ENCODE measurements at regions not wholly inside any gene's neighbourhood (a gene's known extent, or its start where the extent isn't known, plus 50 kb on each side); places are given as distances from the start of the nearest gene placed in this dataset.

DNA sequence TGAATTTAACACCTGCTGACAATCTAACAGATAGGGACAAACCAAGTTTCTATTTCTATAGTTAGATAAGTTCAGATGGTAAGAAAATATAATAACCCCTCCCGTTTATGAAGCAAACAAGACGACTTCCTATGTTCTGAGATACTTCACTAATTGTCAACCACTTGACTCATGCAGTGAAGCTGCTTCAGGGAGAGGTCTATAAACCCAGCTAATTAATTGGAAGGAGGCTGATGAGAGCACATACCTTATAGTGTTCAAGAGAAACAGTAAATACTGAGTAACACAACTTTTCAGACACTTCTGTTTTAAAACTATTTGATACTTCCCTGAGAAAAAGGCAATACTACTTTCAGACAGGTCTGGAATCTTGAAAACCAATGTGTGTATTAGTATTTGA, 229.4 kb upstream of the UBASH3B start:
- Histone ChIP-seq H3K36me3 (ENCODE audit: control insufficient read depth in 3 of 3, insufficient read depth in 3 of 3, low read length in 3 of 3) (no peaks in the 10 kb centered on the region), H3K4me3 (ENCODE audit: low read length in 3 of 3) (no peak overlapping the region), H3K27ac (ENCODE audit: low read depth, low read length) (no peak overlapping the region), H3K9ac (ENCODE audit: low read depth in 1 of 3, low read length in 3 of 3) (no peak overlapping the region), H3K9me3 (ENCODE audit: control insufficient read depth in 3 of 3, low read length in 3 of 3) (no peaks in the 10 kb centered on the region), H3K4me1 (ENCODE audit: control insufficient read depth in 3 of 3, insufficient read depth in 3 of 3, low read length in 3 of 3) (no peaks in the 10 kb centered on the region), H3K27me3 (ENCODE audit: control insufficient read depth in 3 of 3, insufficient read depth in 3 of 3, low read length in 3 of 3) (no peaks in the 10 kb centered on the region)

DNA sequence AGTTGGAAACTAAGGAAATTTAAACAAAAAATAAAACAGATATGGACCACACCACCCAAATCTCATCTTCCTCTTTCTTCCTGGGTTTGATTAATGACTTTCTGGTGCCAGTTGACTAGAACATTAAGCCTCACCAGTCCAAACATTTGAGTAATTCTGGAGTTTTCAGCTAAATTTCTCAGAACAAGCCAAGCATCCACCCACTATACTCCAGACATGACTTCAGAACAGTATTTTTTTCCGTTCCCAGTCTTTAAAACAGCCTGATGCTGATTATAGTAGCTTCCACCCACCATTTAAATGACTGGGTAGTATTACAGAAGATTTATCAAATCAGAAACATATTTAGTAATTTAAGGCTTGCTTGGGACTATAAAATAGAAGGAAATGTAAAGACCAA, 230.9 kb upstream of the UBASH3B start:
- Histone ChIP-seq H3K9me3 (ENCODE audit: control insufficient read depth in 3 of 3, low read length in 3 of 3) (no peaks in the 10 kb centered on the region), H3K36me3 (ENCODE audit: control insufficient read depth in 3 of 3, insufficient read depth in 3 of 3, low read length in 3 of 3) (no peaks in the 10 kb centered on the region), H3K27ac (ENCODE audit: low read depth, low read length) (no peak overlapping the region), H3K9ac (ENCODE audit: low read depth in 1 of 3, low read length in 3 of 3) (no peak overlapping the region), H3K4me1 (ENCODE audit: control insufficient read depth in 3 of 3, insufficient read depth in 3 of 3, low read length in 3 of 3) (no peaks in the 10 kb centered on the region), H3K4me3 (ENCODE audit: low read length in 3 of 3) (no peak overlapping the region), H3K27me3 (ENCODE audit: control insufficient read depth in 3 of 3, insufficient read depth in 3 of 3, low read length in 3 of 3) (no peaks in the 10 kb centered on the region)

DNA sequence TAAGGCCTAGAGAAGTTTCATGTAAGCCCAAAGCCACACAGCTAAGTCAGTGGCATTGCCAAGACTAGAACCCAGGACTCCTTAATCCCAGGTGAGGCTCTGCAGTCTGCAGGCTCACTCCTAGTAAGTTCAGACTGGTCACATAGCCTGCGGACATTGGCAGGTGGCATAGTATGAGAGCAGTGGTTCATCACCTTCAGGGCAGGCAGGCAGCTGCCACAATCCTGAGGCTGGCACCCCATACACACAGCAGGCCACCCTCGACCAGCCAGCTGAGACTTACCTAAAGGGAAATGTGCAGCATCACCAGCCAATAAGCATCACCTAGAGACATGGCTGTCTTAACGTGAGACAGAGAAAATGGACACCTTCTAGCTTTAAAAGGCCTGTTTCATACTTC, 231.6 kb upstream of the UBASH3B start:
- Histone ChIP-seq H3K27me3 (ENCODE audit: control insufficient read depth in 3 of 3, insufficient read depth in 3 of 3, low read length in 3 of 3) (no peaks in the 10 kb centered on the region), H3K4me3 (ENCODE audit: low read length in 3 of 3) (no peak overlapping the region), H3K4me1 (ENCODE audit: control insufficient read depth in 3 of 3, insufficient read depth in 3 of 3, low read length in 3 of 3) (no peaks in the 10 kb centered on the region), H3K9ac (ENCODE audit: low read depth in 1 of 3, low read length in 3 of 3) (no peak overlapping the region), H3K36me3 (ENCODE audit: control insufficient read depth in 3 of 3, insufficient read depth in 3 of 3, low read length in 3 of 3) (no peaks in the 10 kb centered on the region), H3K9me3 (ENCODE audit: control insufficient read depth in 3 of 3, low read length in 3 of 3) (no peaks in the 10 kb centered on the region), H3K27ac (ENCODE audit: low read depth, low read length) (no peak overlapping the region)

DNA sequence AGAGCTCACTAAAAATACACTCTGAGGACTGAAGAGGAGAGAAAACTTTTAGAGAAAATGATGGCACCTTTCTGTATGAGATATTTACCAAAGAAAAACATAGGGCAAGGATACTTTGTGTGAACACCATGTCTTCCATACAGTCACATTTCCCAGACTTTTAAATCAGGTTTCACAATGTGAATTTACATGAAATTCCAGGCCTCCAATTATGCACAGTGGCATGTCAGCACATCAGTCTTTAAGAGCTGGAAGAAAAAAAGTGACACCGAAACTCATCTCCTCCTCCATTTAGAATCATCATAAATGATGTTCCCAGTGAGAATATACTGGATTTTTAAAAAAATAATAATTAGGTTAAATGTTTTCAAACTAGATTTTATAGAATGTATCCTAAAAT, 232.2 kb upstream of the UBASH3B start:
- no peak overlapping the region for H3K9ac ChIP-seq (ENCODE audit: low read depth in 1 of 3, low read length in 3 of 3)
- H3K4me1 ChIP-seq (ENCODE audit: control insufficient read depth in 3 of 3, insufficient read depth in 3 of 3, low read length in 3 of 3) = no peaks in the 10 kb centered on the region
- no peak overlapping the region for H3K27ac ChIP-seq (ENCODE audit: low read depth, low read length)
- no peaks in the 10 kb centered on the region for H3K36me3 ChIP-seq (ENCODE audit: control insufficient read depth in 3 of 3, insufficient read depth in 3 of 3, low read length in 3 of 3)
- H3K9me3 ChIP-seq (ENCODE audit: control insufficient read depth in 3 of 3, low read length in 3 of 3) = no peaks in the 10 kb centered on the region
- H3K27me3 ChIP-seq (ENCODE audit: control insufficient read depth in 3 of 3, insufficient read depth in 3 of 3, low read length in 3 of 3) = no peaks in the 10 kb centered on the region
- H3K4me3 ChIP-seq (ENCODE audit: low read length in 3 of 3) = no peak overlapping the region

DNA sequence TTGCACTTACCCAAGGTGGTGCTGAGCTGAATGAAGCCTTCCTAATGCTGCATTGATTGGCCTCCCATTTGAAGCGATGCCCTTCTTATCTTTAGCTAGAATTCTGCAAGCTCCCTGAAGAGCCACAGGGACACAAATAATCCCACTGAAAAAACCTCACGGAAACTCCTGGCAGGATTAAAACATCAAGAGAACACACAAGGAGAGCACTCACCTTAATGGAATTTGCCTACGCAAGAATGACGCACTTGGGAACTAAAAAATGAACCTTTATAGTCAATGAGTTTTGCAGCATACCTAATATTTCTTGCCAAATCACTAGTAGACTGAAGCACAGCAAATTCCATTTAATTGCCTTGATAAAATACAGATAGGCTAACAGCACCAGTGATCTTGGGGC, 232.8 kb upstream of the UBASH3B start:
- Histone ChIP-seq H3K4me3 (ENCODE audit: low read length in 3 of 3) (no peak overlapping the region), H3K4me1 (ENCODE audit: control insufficient read depth in 3 of 3, insufficient read depth in 3 of 3, low read length in 3 of 3) (no peaks in the 10 kb centered on the region), H3K9ac (ENCODE audit: low read depth in 1 of 3, low read length in 3 of 3) (no peak overlapping the region), H3K36me3 (ENCODE audit: control insufficient read depth in 3 of 3, insufficient read depth in 3 of 3, low read length in 3 of 3) (no peaks in the 10 kb centered on the region), H3K27ac (ENCODE audit: low read depth, low read length) (no peak overlapping the region), H3K9me3 (ENCODE audit: control insufficient read depth in 3 of 3, low read length in 3 of 3) (no peaks in the 10 kb centered on the region), H3K27me3 (ENCODE audit: control insufficient read depth in 3 of 3, insufficient read depth in 3 of 3, low read length in 3 of 3) (no peaks in the 10 kb centered on the region)

DNA sequence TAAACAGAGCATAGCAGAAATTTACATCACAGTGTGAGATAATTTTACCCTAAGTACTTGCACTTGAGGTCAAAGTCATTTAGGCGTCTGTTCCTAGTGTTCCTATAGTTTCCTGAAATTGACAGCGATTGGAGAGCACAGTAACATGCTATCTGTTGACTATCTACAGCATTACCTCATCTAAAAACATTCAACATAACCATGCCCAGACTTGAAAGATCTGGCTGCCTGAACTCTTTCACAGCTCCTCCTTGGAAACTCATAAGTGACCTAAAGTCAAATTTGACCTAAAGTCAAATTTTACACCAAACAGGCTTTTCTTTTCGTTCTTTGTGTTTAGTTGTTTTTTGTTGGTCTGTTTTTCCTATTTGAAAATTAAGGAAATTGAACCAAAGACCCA, 233.8 kb upstream of the UBASH3B start:
- no peaks in the 10 kb centered on the region for H3K9me3 ChIP-seq (ENCODE audit: control insufficient read depth in 3 of 3, low read length in 3 of 3)
- H3K36me3 ChIP-seq (ENCODE audit: control insufficient read depth in 3 of 3, insufficient read depth in 3 of 3, low read length in 3 of 3) = no peaks in the 10 kb centered on the region
- no peak overlapping the region for H3K4me3 ChIP-seq (ENCODE audit: low read length in 3 of 3)
- H3K27me3 ChIP-seq (ENCODE audit: control insufficient read depth in 3 of 3, insufficient read depth in 3 of 3, low read length in 3 of 3) = no peaks in the 10 kb centered on the region
- H3K9ac ChIP-seq (ENCODE audit: low read depth in 1 of 3, low read length in 3 of 3) = no peak overlapping the region
- no peak overlapping the region for H3K27ac ChIP-seq (ENCODE audit: low read depth, low read length)
- H3K4me1 ChIP-seq (ENCODE audit: control insufficient read depth in 3 of 3, insufficient read depth in 3 of 3, low read length in 3 of 3) = no peaks in the 10 kb centered on the region

DNA sequence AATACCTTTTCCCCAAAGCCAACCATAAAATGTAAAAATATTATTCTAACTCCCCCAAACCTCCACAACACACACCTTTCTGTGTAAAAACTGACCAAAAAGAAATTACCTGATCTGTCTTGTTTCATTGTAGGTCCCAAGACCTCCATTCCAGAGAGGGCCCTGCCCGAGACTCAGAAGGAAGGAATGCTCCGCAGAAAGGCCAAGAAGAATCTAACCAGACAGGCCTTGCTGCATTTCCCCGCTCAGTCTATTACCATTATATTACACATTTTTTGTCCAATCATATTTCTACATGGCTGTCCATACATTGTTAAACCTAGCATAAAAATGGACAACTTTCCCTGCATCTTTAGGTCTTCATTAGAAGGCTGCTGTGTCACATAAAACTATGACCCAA, 237.5 kb upstream of the UBASH3B start:
- Histone ChIP-seq H3K9ac (ENCODE audit: low read depth in 1 of 3, low read length in 3 of 3) (no peak overlapping the region), H3K36me3 (ENCODE audit: control insufficient read depth in 3 of 3, insufficient read depth in 3 of 3, low read length in 3 of 3) (no peaks in the 10 kb centered on the region), H3K4me3 (ENCODE audit: low read length in 3 of 3) (no peak overlapping the region), H3K27ac (ENCODE audit: low read depth, low read length) (no peak overlapping the region), H3K9me3 (ENCODE audit: control insufficient read depth in 3 of 3, low read length in 3 of 3) (peaks cover 0 to 8% (median 0%) of the 10 kb centered on the region in 3 donors), H3K27me3 (ENCODE audit: control insufficient read depth in 3 of 3, insufficient read depth in 3 of 3, low read length in 3 of 3) (no peaks in the 10 kb centered on the region), H3K4me1 (ENCODE audit: control insufficient read depth in 3 of 3, insufficient read depth in 3 of 3, low read length in 3 of 3) (no peaks in the 10 kb centered on the region)

DNA sequence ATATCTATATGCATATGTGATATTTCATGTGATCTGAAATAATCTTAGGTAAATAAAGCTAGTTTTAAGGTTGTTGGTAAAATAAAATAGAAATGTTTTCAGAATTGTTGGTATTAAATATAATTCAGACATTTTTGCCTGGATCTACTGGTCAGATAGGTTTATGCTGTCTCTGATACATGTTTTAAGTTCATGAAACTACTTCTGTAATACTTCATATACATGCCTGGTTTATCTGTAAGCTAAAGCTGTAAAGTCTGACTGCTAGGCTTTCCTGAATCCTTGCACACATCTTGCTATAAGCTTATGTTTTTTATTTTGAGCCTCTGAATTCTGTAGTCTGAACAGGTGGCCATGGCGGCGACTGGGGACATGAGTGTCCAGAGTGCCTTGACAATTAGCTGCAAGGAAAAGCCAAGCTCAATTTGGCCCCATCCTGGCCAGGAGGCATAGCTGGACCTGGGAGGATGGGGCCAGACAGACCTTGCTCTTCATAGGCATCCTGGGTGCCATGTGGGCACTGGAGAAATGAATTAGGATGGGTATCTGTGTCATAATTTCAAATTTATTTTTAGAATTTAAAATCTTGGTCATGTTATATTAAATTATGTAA, 241.0 kb upstream of the UBASH3B start:
- Histone ChIP-seq H3K9me3 (ENCODE audit: control insufficient read depth in 3 of 3, low read length in 3 of 3) (peaks cover 0 to 8% (median 4%) of the 10 kb centered on the region in 3 donors), H3K4me3 (ENCODE audit: low read length in 3 of 3) (no peak overlapping the region), H3K27ac (ENCODE audit: low read depth, low read length) (no peak overlapping the region), H3K27me3 (ENCODE audit: control insufficient read depth in 3 of 3, insufficient read depth in 3 of 3, low read length in 3 of 3) (no peaks in the 10 kb centered on the region), H3K4me1 (ENCODE audit: control insufficient read depth in 3 of 3, insufficient read depth in 3 of 3, low read length in 3 of 3) (no peaks in the 10 kb centered on the region), H3K36me3 (ENCODE audit: control insufficient read depth in 3 of 3, insufficient read depth in 3 of 3, low read length in 3 of 3) (no peaks in the 10 kb centered on the region), H3K9ac (ENCODE audit: low read depth in 1 of 3, low read length in 3 of 3) (no peak overlapping the region)

DNA sequence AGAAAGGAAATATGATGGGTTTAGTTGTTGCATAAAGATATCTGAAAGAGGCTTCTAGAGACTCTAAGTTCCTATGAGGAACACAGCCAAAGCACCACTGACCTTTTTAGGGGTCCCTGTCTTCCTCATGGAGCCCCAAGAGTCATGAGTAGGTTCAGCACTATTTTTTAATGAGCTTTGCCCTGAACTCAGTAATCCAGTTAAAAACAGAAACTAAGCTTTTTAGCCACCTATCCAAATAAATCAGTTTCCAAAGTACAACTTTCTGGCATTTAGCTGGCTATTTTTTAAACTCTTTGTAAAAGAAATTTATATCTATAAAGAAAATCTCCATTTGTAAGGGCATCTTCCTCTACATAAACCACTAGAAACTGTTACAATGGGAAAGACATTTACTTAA, 241.8 kb upstream of the UBASH3B start:
- H3K4me3 ChIP-seq (ENCODE audit: low read length in 3 of 3) = no peak overlapping the region
- no peaks in the 10 kb centered on the region for H3K36me3 ChIP-seq (ENCODE audit: control insufficient read depth in 3 of 3, insufficient read depth in 3 of 3, low read length in 3 of 3)
- H3K27me3 ChIP-seq (ENCODE audit: control insufficient read depth in 3 of 3, insufficient read depth in 3 of 3, low read length in 3 of 3) = no peaks in the 10 kb centered on the region

DNA sequence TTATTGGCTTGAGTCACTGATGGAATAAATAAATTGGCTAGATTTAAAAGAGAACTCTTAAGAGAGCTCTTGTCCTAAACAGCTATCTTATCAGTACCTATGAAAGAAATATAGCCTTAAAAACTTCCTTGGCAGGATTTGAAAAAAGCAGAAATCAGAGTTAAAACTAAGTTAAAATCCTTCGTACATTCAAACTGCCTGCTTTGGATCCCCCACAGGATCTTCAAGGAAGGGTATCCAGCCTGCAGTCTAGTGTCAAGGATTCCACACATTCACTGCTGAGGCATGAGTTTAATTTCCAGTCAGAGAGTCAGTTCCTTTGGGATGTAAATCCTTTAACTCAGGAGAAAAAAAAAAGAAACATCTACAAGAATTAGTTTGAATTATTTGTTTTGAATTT, 242.9 kb upstream of the UBASH3B start:
- no peaks in the 10 kb centered on the region for H3K36me3 ChIP-seq (ENCODE audit: control insufficient read depth in 3 of 3, insufficient read depth in 3 of 3, low read length in 3 of 3)
- H3K27me3 ChIP-seq (ENCODE audit: control insufficient read depth in 3 of 3, insufficient read depth in 3 of 3, low read length in 3 of 3) = no peaks in the 10 kb centered on the region
- no peak overlapping the region for H3K9ac ChIP-seq (ENCODE audit: low read depth in 1 of 3, low read length in 3 of 3)
- H3K9me3 ChIP-seq (ENCODE audit: control insufficient read depth in 3 of 3, low read length in 3 of 3) = peaks cover 0 to 8% (median 4%) of the 10 kb centered on the region in 3 donors
- no peak overlapping the region for H3K27ac ChIP-seq (ENCODE audit: low read depth, low read length)
- H3K4me1 ChIP-seq (ENCODE audit: control insufficient read depth in 3 of 3, insufficient read depth in 3 of 3, low read length in 3 of 3) = no peaks in the 10 kb centered on the region
- no peak overlapping the region for H3K4me3 ChIP-seq (ENCODE audit: low read length in 3 of 3)

More for the DNA sequence above, 241.8 kb upstream of the UBASH3B start:
- no peak overlapping the region for H3K9ac ChIP-seq (ENCODE audit: low read depth in 1 of 3, low read length in 3 of 3)
- H3K27ac ChIP-seq (ENCODE audit: low read depth, low read length) = no peak overlapping the region
- peaks cover 0 to 8% (median 4%) of the 10 kb centered on the region in 3 donors for H3K9me3 ChIP-seq (ENCODE audit: control insufficient read depth in 3 of 3, low read length in 3 of 3)
- no peaks in the 10 kb centered on the region for H3K4me1 ChIP-seq (ENCODE audit: control insufficient read depth in 3 of 3, insufficient read depth in 3 of 3, low read length in 3 of 3)

DNA sequence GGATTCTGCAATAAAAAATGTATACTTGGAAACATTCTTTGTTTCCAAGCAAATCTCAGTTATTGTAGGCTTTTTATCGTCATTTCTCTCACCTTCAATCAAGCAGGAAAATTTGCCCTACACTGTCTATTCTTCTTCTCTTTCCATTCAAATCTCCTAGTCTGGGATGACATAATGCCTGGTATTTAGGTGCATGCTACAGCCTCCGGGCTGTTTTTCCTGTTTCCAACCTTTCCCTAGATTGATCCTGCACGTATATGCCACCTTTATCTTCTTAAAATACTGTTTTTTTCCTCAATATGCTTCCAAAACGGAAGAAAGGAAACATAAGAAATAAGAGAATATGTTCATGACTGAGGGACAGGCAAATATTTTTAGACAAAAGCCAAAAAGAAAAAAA, 249.1 kb upstream of the UBASH3B start:
- no peak overlapping the region for H3K9ac ChIP-seq (ENCODE audit: low read depth in 1 of 3, low read length in 3 of 3)
- H3K9me3 ChIP-seq (ENCODE audit: control insufficient read depth in 3 of 3, low read length in 3 of 3) = peaks cover 0 to 4% (median 0%) of the 10 kb centered on the region in 3 donors
- no peaks in the 10 kb centered on the region for H3K27me3 ChIP-seq (ENCODE audit: control insufficient read depth in 3 of 3, insufficient read depth in 3 of 3, low read length in 3 of 3)
- H3K27ac ChIP-seq (ENCODE audit: low read depth, low read length) = no peak overlapping the region
- no peaks in the 10 kb centered on the region for H3K4me1 ChIP-seq (ENCODE audit: control insufficient read depth in 3 of 3, insufficient read depth in 3 of 3, low read length in 3 of 3)
- H3K4me3 ChIP-seq (ENCODE audit: low read length in 3 of 3) = no peak overlapping the region
- no peaks in the 10 kb centered on the region for H3K36me3 ChIP-seq (ENCODE audit: control insufficient read depth in 3 of 3, insufficient read depth in 3 of 3, low read length in 3 of 3)
